HL-60/S4 treated with phorbol 12-myristate 13-acetate at 8.2 ng/mL for 4 days and 3 days (cell line): ENCODE measurements at regions not wholly inside any gene's neighbourhood (a gene's known extent, or its start where the extent isn't known, plus 50 kb on each side); places are given as distances from the start of the nearest gene placed in this dataset.

Experiments
- in situ Hi-C: fragments of 300-500 bp; cut with MboI; formaldehyde crosslinking; loops from 2 replicates; pipeline ENCODE4 v1.15.0; 2022; ENCODE audit warnings: low sequenced_read_pairs

GRCh38 chr15:70358871-70359647 lies 261.3 kb upstream of the TLE3 start:
- in situ Hi-C loops = no loop called here

- in situ Hi-C loops = no loop called here
Observed at GRCh38 chr15:70358011-70358819, 260.5 kb upstream of the TLE3 start.

- in situ Hi-C loops = no loop called here
Observed at GRCh38 chr15:70357453-70357852, 259.7 kb upstream of the TLE3 start.

GRCh38 chr15:70356919-70357318 lies 259.2 kb upstream of the TLE3 start:
- in situ Hi-C loops = no loop called here

GRCh38 chr15:70356062-70356860 lies 258.5 kb upstream of the TLE3 start:
- in situ Hi-C loops = no loop called here

- in situ Hi-C loops = no loop called here
Observed at GRCh38 chr15:70355275-70355795, 257.6 kb upstream of the TLE3 start.

GRCh38 chr15:70354346-70354905 lies 256.7 kb upstream of the TLE3 start:
- in situ Hi-C loops = no loop called here

- in situ Hi-C loops = no loop called here
Observed at GRCh38 chr15:70353606-70354345, 256.1 kb upstream of the TLE3 start.

GRCh38 chr15:70351941-70352774 lies 254.4 kb upstream of the TLE3 start:
- in situ Hi-C loops = no loop called here

GRCh38 chr15:70351391-70351790 lies 253.7 kb upstream of the TLE3 start:
- in situ Hi-C loops = no loop called here

GRCh38 chr15:70348581-70349344 lies 251.0 kb upstream of the TLE3 start:
- in situ Hi-C loops = no loop called here

GRCh38 chr15:70348226-70348543 lies 250.5 kb upstream of the TLE3 start:
- in situ Hi-C loops = no loop called here

GRCh38 chr15:70347321-70348225 lies 249.9 kb upstream of the TLE3 start:
- in situ Hi-C loops = no loop called here

GRCh38 chr15:70345251-70346019 lies 247.7 kb upstream of the TLE3 start:
- in situ Hi-C loops = no loop called here

- in situ Hi-C loops = no loop called here
Observed at GRCh38 chr15:70344666-70345065, 246.9 kb upstream of the TLE3 start.

- in situ Hi-C loops = no loop called here
Observed at GRCh38 chr15:70343961-70344621, 246.4 kb upstream of the TLE3 start.
